ENCODE measurements at regions not wholly inside any gene's neighbourhood (a gene's known extent, or its start where the extent isn't known, plus 50 kb on each side); places are given as distances from the start of the nearest gene placed in this dataset.
"Not testable (repeated sequence)": the region's sequence is repeated elsewhere in the genome, so short reads cannot be mapped to it uniquely, and the experiment has no call there.

DNA sequence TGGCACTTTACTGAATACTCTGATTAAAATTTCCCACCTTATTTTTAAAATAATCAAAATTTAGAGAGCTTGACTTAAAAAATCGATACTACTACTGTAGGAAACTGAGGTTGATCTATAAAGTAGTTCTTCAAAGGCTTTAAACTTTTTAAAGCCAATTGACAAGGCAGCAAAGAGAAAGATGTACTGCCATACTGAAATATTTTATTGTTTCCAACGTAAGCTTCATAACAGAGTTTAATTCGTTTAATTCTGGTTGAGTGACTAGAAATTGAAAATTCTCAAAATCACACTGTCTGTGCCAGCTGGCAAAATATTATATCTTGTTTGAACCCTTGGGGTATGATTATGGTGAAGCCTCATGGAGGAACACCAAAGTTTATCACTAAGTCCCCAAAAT lies 207.6 kb downstream of the UNC5CL start:
- H3K27ac ChIP-seq (ENCODE audit: low read depth, low read length), result no peak overlapping the region
- no peaks in the 10 kb centered on the region for H3K9me3 ChIP-seq (ENCODE audit: control insufficient read depth in 1 of 2, low read length in 2 of 2)
- peaks cover 0 to 15% of the 10 kb centered on the region in 2 donors for H3K27me3 ChIP-seq (ENCODE audit: control insufficient read depth in 1 of 2, insufficient read depth in 2 of 2, low read length in 2 of 2)
- no peak overlapping the region for H3K9ac ChIP-seq (ENCODE audit: low read depth in 1 of 2, low read length in 2 of 2)
- H3K36me3 ChIP-seq (ENCODE audit: control insufficient read depth in 1 of 2, insufficient read depth in 2 of 2, low read length in 2 of 2), result no peaks in the 10 kb centered on the region
- no peaks in the 10 kb centered on the region for H3K4me1 ChIP-seq (ENCODE audit: control insufficient read depth in 1 of 2, insufficient read depth in 2 of 2, low read length in 2 of 2)
- H3K4me3 ChIP-seq (ENCODE audit: low read depth in 1 of 2, low read length in 2 of 2), result no peak overlapping the region

DNA sequence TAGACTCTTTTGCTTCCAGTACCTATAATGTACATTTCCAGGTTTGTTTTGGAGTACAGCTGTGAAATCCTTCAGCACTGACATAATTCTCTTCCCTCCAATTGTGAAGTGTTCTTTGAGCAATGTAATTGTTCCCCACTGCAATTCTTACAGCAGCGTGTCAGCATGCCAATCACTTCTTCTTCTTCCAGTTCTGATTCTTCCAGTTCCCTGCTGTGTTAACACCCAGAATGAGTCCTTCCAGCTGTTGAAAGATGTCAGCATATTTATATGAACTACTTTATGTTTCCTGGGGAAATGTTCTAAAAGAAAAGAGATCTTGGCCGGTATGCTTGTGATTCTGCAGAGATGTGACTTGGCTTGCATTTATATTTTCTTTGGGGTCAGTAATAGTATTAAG lies 213.9 kb downstream of the UNC5CL start:
- no peaks in the 10 kb centered on the region for H3K4me1 ChIP-seq (ENCODE audit: control insufficient read depth in 1 of 2, insufficient read depth in 2 of 2, low read length in 2 of 2)
- peaks cover 0 to 2% of the 10 kb centered on the region in 2 donors for H3K27me3 ChIP-seq (ENCODE audit: control insufficient read depth in 1 of 2, insufficient read depth in 2 of 2, low read length in 2 of 2)
- no peak overlapping the region for H3K27ac ChIP-seq (ENCODE audit: low read depth, low read length)
- no peaks in the 10 kb centered on the region for H3K36me3 ChIP-seq (ENCODE audit: control insufficient read depth in 1 of 2, insufficient read depth in 2 of 2, low read length in 2 of 2)
- no peaks in the 10 kb centered on the region for H3K9me3 ChIP-seq (ENCODE audit: control insufficient read depth in 1 of 2, low read length in 2 of 2)
- H3K9ac ChIP-seq (ENCODE audit: low read depth in 1 of 2, low read length in 2 of 2), result no peak overlapping the region
- H3K4me3 ChIP-seq (ENCODE audit: low read depth in 1 of 2, low read length in 2 of 2), result no peak overlapping the region

DNA sequence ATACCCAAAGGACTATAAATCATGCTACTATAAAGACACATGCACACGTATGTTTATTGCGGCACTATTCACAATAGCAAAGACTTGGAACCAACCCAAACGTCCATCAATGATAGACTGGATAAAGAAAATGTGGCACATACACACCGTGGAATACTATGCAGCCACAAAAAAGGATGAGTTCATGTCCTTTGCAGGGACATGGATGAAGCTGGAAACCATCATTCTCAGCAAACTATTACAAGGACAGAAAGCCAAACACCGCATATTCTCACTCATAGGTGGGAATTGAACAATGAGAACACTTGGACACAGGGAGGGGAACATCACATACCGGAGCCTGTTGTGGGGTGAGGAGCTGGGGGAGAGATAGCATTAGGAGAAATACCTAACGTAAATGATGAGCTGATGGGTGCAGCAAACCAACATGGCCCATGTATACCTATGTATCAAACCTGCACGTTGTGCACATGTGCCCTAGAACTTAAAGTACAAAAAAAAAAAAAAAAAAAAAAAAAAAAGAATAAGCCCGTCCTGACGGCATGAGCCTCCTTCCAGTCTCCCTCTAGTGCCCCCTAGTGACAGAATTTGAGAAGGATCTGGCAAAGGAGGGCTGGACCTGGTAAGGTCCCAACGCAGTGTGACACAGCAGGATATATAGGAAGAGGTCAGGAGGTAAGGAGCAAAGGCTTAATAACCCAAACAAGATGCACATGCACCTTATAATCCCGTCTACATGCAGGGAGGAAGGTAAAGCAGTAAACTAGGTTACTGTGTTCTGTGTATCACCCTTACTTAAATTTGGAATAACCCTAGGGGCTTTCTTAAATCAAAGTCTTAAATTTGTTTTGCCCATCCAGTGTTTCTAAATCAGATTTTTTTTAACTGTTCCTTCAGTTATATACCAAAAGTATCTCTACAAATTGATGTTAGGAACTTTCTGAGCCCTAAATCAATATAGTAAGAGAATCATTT lies 214.8 kb downstream of the UNC5CL start:
- not testable (repeated sequence) for H3K9ac ChIP-seq (ENCODE audit: low read depth in 1 of 2, low read length in 2 of 2); H3K4me1 ChIP-seq (ENCODE audit: control insufficient read depth in 1 of 2, insufficient read depth in 2 of 2, low read length in 2 of 2); H3K36me3 ChIP-seq (ENCODE audit: control insufficient read depth in 1 of 2, insufficient read depth in 2 of 2, low read length in 2 of 2)

DNA sequence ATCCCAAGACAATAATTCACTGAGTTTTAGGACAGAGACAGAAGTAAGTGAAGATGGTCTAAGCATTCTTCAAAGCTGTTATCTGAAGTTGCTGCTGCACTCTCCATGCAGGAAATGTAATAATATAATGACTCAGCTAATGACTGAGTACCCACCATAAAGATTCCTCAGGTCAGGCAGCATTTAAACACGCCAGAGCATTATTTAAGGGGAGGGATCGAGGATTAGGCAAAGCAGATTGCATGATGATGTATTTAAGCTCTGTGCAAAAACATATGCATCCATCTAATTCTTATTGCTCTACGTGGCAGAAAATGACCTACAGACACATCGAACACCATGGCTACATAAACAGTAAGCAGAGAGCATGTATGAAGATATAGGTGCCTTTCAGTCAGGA lies 216.4 kb downstream of the UNC5CL start:
- Histone ChIP-seq H3K4me3 (ENCODE audit: low read depth in 1 of 2, low read length in 2 of 2) (no peak overlapping the region), H3K9me3 (ENCODE audit: control insufficient read depth in 1 of 2, low read length in 2 of 2) (no peaks in the 10 kb centered on the region), H3K36me3 (ENCODE audit: control insufficient read depth in 1 of 2, insufficient read depth in 2 of 2, low read length in 2 of 2) (no peaks in the 10 kb centered on the region), H3K9ac (ENCODE audit: low read depth in 1 of 2, low read length in 2 of 2) (no peak overlapping the region), H3K27me3 (ENCODE audit: control insufficient read depth in 1 of 2, insufficient read depth in 2 of 2, low read length in 2 of 2) (peaks cover 0 to 2% of the 10 kb centered on the region in 2 donors), H3K27ac (ENCODE audit: low read depth, low read length) (no peak overlapping the region), H3K4me1 (ENCODE audit: control insufficient read depth in 1 of 2, insufficient read depth in 2 of 2, low read length in 2 of 2) (no peaks in the 10 kb centered on the region)

More for the DNA sequence above, 214.8 kb downstream of the UNC5CL start:
- not testable (repeated sequence) for H3K27me3 ChIP-seq (ENCODE audit: control insufficient read depth in 1 of 2, insufficient read depth in 2 of 2, low read length in 2 of 2); H3K27ac ChIP-seq (ENCODE audit: low read depth, low read length); H3K4me3 ChIP-seq (ENCODE audit: low read depth in 1 of 2, low read length in 2 of 2); H3K9me3 ChIP-seq (ENCODE audit: control insufficient read depth in 1 of 2, low read length in 2 of 2)

DNA sequence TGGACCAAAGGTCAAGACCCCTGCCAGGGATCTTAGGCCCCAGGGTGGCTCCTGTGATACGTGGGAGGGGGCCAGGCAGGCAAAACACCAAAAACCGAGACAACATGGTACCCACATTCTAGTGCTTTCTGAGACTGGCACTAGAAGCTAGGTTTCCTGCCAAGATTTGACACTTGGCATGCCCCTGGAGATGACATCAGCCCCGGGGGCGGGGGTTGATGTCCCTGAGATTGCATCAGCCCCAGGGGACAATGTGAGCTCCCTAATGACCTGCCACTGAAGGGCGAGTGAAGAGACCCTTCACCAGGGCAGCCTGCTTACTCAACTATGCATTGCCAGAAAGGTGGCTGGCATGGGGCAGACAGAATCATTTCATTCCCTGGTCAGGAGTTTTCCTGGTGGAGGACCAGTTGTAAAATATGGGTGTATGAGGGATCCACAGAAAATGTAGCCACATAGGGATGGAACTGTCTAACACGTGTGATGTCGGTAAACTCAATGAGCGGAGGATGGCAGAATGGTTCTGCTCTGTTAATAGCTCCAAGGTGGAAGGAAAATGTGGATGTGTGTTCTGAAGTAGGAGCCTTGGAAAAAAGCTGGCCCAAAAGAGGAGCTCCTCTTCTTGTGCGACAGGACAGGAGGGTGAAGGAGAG lies 219.7 kb downstream of the UNC5CL start:
- Histone ChIP-seq H3K4me3 (ENCODE audit: low read depth in 1 of 2, low read length in 2 of 2) (no peak overlapping the region), H3K9ac (ENCODE audit: low read depth in 1 of 2, low read length in 2 of 2) (no peak overlapping the region), H3K27ac (ENCODE audit: low read depth, low read length) (no peak overlapping the region), H3K9me3 (ENCODE audit: control insufficient read depth in 1 of 2, low read length in 2 of 2) (no peaks in the 10 kb centered on the region), H3K4me1 (ENCODE audit: control insufficient read depth in 1 of 2, insufficient read depth in 2 of 2, low read length in 2 of 2) (no peaks in the 10 kb centered on the region), H3K36me3 (ENCODE audit: control insufficient read depth in 1 of 2, insufficient read depth in 2 of 2, low read length in 2 of 2) (no peaks in the 10 kb centered on the region), H3K27me3 (ENCODE audit: control insufficient read depth in 1 of 2, insufficient read depth in 2 of 2, low read length in 2 of 2) (peaks cover 0 to under 1% of the 10 kb centered on the region in 2 donors)

DNA sequence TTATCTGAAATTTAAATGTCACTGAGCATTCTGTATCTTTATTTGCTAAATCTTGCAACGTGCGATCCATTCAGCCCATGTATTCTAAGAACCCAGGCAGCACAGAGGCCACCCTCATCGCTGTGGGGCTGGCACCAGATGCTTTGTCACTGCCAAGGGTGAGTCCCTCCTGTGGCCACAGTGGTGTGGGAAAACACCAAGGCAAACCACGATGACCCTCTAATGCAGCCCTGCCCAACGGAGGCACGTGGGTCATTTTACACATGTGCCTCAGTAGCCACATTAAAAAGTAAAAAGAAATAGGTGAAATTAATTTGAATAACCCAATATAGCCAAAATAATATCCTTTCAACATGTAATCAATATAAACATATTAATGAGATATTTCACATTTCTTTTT lies 221.7 kb downstream of the UNC5CL start:
- no peaks in the 10 kb centered on the region for H3K9me3 ChIP-seq (ENCODE audit: control insufficient read depth in 1 of 2, low read length in 2 of 2)
- H3K27me3 ChIP-seq (ENCODE audit: control insufficient read depth in 1 of 2, insufficient read depth in 2 of 2, low read length in 2 of 2), result no peaks in the 10 kb centered on the region
- H3K27ac ChIP-seq (ENCODE audit: low read depth, low read length), result no peak overlapping the region
- no peak overlapping the region for H3K4me3 ChIP-seq (ENCODE audit: low read depth in 1 of 2, low read length in 2 of 2)
- no peak overlapping the region for H3K9ac ChIP-seq (ENCODE audit: low read depth in 1 of 2, low read length in 2 of 2)
- H3K36me3 ChIP-seq (ENCODE audit: control insufficient read depth in 1 of 2, insufficient read depth in 2 of 2, low read length in 2 of 2), result no peaks in the 10 kb centered on the region
- no peaks in the 10 kb centered on the region for H3K4me1 ChIP-seq (ENCODE audit: control insufficient read depth in 1 of 2, insufficient read depth in 2 of 2, low read length in 2 of 2)

DNA sequence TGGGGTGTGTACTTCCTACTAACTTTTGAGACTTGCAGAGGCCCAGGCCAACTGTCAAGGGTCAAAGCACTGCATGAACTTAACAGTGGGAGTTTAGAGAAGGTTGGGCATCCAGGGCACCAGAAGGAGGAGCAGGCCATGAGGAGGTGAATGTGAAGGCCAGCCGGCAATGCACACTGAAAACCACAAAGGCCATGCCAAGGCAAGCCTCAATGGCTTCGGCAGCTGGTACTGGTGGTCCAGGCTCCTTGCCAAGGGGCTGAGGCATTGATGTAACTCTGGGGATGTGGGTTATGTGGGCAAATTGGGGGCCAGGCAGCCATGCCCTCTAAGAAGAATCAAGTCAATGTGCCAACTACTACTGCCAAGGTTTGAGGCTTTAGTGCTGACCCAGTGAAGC lies 222.4 kb downstream of the UNC5CL start:
- Histone ChIP-seq H3K4me1 (ENCODE audit: control insufficient read depth in 1 of 2, insufficient read depth in 2 of 2, low read length in 2 of 2) (no peaks in the 10 kb centered on the region), H3K4me3 (ENCODE audit: low read depth in 1 of 2, low read length in 2 of 2) (no peak overlapping the region), H3K9me3 (ENCODE audit: control insufficient read depth in 1 of 2, low read length in 2 of 2) (no peaks in the 10 kb centered on the region), H3K36me3 (ENCODE audit: control insufficient read depth in 1 of 2, insufficient read depth in 2 of 2, low read length in 2 of 2) (no peaks in the 10 kb centered on the region), H3K27me3 (ENCODE audit: control insufficient read depth in 1 of 2, insufficient read depth in 2 of 2, low read length in 2 of 2) (no peaks in the 10 kb centered on the region), H3K27ac (ENCODE audit: low read depth, low read length) (no peak overlapping the region), H3K9ac (ENCODE audit: low read depth in 1 of 2, low read length in 2 of 2) (no peak overlapping the region)

DNA sequence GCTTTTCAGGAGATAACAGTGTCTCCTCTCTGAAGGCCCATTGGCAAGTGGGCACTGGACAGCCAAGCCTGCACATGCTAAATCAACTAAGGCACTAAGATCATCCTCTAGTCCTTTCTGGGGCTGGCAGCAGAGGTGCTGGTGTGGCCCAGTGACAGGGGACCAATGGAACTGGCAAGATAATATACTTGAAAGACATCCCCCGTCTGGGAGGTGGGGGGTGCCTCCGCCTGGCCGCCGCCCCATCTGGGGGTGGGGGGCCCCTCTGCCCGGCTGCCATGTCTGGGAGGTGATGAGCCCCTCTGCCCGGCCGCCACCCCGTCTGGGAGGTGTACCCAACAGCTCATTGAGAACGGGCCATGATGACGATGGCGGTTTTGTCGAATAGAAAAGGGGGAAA lies 223.3 kb downstream of the UNC5CL start:
- no peaks in the 10 kb centered on the region for H3K27me3 ChIP-seq (ENCODE audit: control insufficient read depth in 1 of 2, insufficient read depth in 2 of 2, low read length in 2 of 2)
- no peaks in the 10 kb centered on the region for H3K36me3 ChIP-seq (ENCODE audit: control insufficient read depth in 1 of 2, insufficient read depth in 2 of 2, low read length in 2 of 2)
- H3K9ac ChIP-seq (ENCODE audit: low read depth in 1 of 2, low read length in 2 of 2), result no peak overlapping the region
- H3K27ac ChIP-seq (ENCODE audit: low read depth, low read length), result no peak overlapping the region
- H3K4me3 ChIP-seq (ENCODE audit: low read depth in 1 of 2, low read length in 2 of 2), result no peak overlapping the region
- H3K9me3 ChIP-seq (ENCODE audit: control insufficient read depth in 1 of 2, low read length in 2 of 2), result no peaks in the 10 kb centered on the region
- H3K4me1 ChIP-seq (ENCODE audit: control insufficient read depth in 1 of 2, insufficient read depth in 2 of 2, low read length in 2 of 2), result no peaks in the 10 kb centered on the region

DNA sequence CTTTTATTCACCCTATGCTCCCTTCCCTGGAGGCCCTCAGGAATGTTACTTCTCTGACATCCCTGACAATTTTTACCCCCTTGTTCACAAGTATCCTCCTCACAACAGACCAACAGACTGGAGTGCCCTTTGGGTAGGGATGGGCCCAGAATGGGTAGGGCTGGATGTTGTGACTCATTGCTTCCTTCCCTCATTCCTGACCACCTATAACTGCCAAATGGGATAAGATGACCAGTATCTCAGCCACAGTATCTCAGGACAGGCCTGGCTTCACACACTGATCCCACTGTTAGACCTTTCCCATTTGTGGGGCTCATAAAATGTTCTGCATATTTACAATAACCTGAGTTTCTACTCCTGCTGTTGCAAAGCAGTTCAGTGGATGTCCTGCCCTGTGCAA lies 223.0 kb upstream of the LRFN2 start:
- H3K36me3 ChIP-seq (ENCODE audit: control insufficient read depth in 1 of 2, insufficient read depth in 2 of 2, low read length in 2 of 2), result no peaks in the 10 kb centered on the region
- H3K9ac ChIP-seq (ENCODE audit: low read depth in 1 of 2, low read length in 2 of 2), result no peak overlapping the region
- H3K4me3 ChIP-seq (ENCODE audit: low read depth in 1 of 2, low read length in 2 of 2), result no peak overlapping the region
- no peaks in the 10 kb centered on the region for H3K27me3 ChIP-seq (ENCODE audit: control insufficient read depth in 1 of 2, insufficient read depth in 2 of 2, low read length in 2 of 2)
- no peak overlapping the region for H3K27ac ChIP-seq (ENCODE audit: low read depth, low read length)
- H3K4me1 ChIP-seq (ENCODE audit: control insufficient read depth in 1 of 2, insufficient read depth in 2 of 2, low read length in 2 of 2), result no peaks in the 10 kb centered on the region
- H3K9me3 ChIP-seq (ENCODE audit: control insufficient read depth in 1 of 2, low read length in 2 of 2), result no peaks in the 10 kb centered on the region

DNA sequence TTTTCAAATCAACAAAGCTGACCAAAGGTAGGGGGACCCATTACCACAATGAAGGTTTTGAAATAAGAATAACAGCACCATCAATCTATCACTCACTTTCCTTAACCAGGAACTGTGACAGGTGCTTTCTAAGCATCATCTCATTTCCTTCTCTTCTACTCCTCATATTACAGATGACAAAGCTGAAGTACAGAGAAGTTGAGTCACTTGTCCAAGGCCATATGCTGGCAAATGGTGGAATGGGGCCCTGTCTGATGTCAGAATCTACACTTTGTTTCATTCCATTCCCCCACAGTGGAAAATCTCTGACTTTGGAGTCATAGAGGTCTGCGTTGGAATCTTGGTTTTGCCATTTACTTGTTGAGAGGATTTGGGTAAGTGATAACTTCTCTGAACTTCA lies 222.5 kb upstream of the LRFN2 start:
- H3K4me3 ChIP-seq (ENCODE audit: low read depth in 1 of 2, low read length in 2 of 2), result no peak overlapping the region
- H3K27me3 ChIP-seq (ENCODE audit: control insufficient read depth in 1 of 2, insufficient read depth in 2 of 2, low read length in 2 of 2), result no peaks in the 10 kb centered on the region
- H3K4me1 ChIP-seq (ENCODE audit: control insufficient read depth in 1 of 2, insufficient read depth in 2 of 2, low read length in 2 of 2), result peaks cover 0 to 1% of the 10 kb centered on the region in 2 donors
- no peak overlapping the region for H3K9ac ChIP-seq (ENCODE audit: low read depth in 1 of 2, low read length in 2 of 2)
- no peak overlapping the region for H3K27ac ChIP-seq (ENCODE audit: low read depth, low read length)
- no peaks in the 10 kb centered on the region for H3K36me3 ChIP-seq (ENCODE audit: control insufficient read depth in 1 of 2, insufficient read depth in 2 of 2, low read length in 2 of 2)
- no peaks in the 10 kb centered on the region for H3K9me3 ChIP-seq (ENCODE audit: control insufficient read depth in 1 of 2, low read length in 2 of 2)

All from duodenal mucosa (tissue), 2 donors.